ENCODE measurements at regions not wholly inside any gene's neighbourhood (a gene's known extent, or its start where the extent isn't known, plus 50 kb on each side); places are given as distances from the start of the nearest gene placed in this dataset.

- TF ChIP-seq POLR2AphosphoS5 (IDR thresholded peaks at IDR 0.05), result no peak
- TF ChIP-seq POLR2A (IDR thresholded peaks at IDR 0.05), result no peak
- no peak for TF ChIP-seq CTCF (IDR thresholded peaks at IDR 0.05)
Observed at GRCh38 chr15:25185791-25186190, 231.0 kb downstream of the SNRPN start.
